Trophoblast cell (in vitro differentiated cells and primary cell): ENCODE measurements at regions not wholly inside any gene's neighbourhood (a gene's known extent, or its start where the extent isn't known, plus 50 kb on each side); places are given as distances from the start of the nearest gene placed in this dataset.

Experiments
- DNase-seq, 2 donors: peaks; one replicate each; pipeline ENCODE4 v3.0.0-alpha.2; 2016
- H2AFZ ChIP-seq: 2 replicates; pipeline ENCODE4 v1.6.1; 2013; ENCODE audit warnings: low read length, moderate library complexity, mild to moderate bottlenecking; ENCODE audit not compliant: insufficient read depth, poor library complexity
- H2AK5ac ChIP-seq: 2 replicates; pipeline ENCODE4 v1.6.1; 2013; ENCODE audit warnings: mild to moderate bottlenecking, low read length
- H2BK120ac ChIP-seq: 2 replicates; pipeline ENCODE4 v1.6.1; 2013; ENCODE audit warnings: low read length, mild to moderate bottlenecking, moderate library complexity; ENCODE audit not compliant: insufficient read depth, poor library complexity
- H2BK12ac ChIP-seq: 2 replicates; pipeline ENCODE4 v1.6.1; 2013; ENCODE audit warnings: mild to moderate bottlenecking, low read length, moderate library complexity
- H2BK5ac ChIP-seq: 2 replicates; pipeline ENCODE4 v1.6.1; 2013; ENCODE audit warnings: low read length, low read depth, moderate library complexity, mild to moderate bottlenecking; ENCODE audit not compliant: poor library complexity
- H3K14ac ChIP-seq: 2 replicates; pipeline ENCODE4 v1.6.1; 2013; ENCODE audit warnings: mild to moderate bottlenecking, low read length
- H3K18ac ChIP-seq: 2 replicates; pipeline ENCODE4 v1.6.1; 2013; ENCODE audit warnings: mild to moderate bottlenecking, low read length
- H3K23ac ChIP-seq: 2 replicates; pipeline ENCODE4 v1.6.1; 2013; ENCODE audit warnings: low read length
- H3K27ac ChIP-seq: 2 replicates; pipeline ENCODE4 v1.5.1; 2013; ENCODE audit warnings: low read depth, mild to moderate bottlenecking, inconsistent platforms, low read length, moderate library complexity
- H3K27me3 ChIP-seq: 2 replicates; pipeline ENCODE4 v1.6.1; 2013; ENCODE audit warnings: inconsistent platforms, mild to moderate bottlenecking, low read length, moderate library complexity; ENCODE audit not compliant: insufficient read depth
- H3K36me3 ChIP-seq, 2 experiments: 1 replicate in 1 of 2; 2 replicates in 1 of 2; pipeline ENCODE4 v1.6.1; 2013; ENCODE audit warnings: low read length in 2 of 2, mild to moderate bottlenecking in 2 of 2, moderate library complexity in 1 of 2; ENCODE audit not compliant: insufficient read depth in 2 of 2, control insufficient read depth in 1 of 2
- H3K4ac ChIP-seq: 2 replicates; pipeline ENCODE4 v1.6.1; 2013; ENCODE audit warnings: low read depth, mild to moderate bottlenecking, low read length, moderate library complexity
- H3K4me1 ChIP-seq, 2 experiments: 1 replicate in 1 of 2; 2 replicates in 1 of 2; pipeline ENCODE4 v1.6.1; 2013; ENCODE audit warnings: low read length in 2 of 2, mild to moderate bottlenecking in 2 of 2, moderate library complexity in 1 of 2; ENCODE audit not compliant: insufficient read depth in 2 of 2, control insufficient read depth in 1 of 2
- H3K4me2 ChIP-seq: 2 replicates; pipeline ENCODE4 v1.6.1; 2013; ENCODE audit warnings: inconsistent platforms, mild to moderate bottlenecking, low read length, moderate library complexity
- H3K4me3 ChIP-seq: 2 replicates; pipeline ENCODE4 v1.5.1; 2013; ENCODE audit warnings: mild to moderate bottlenecking, low read depth, low read length, inconsistent platforms
- H3K79me1 ChIP-seq: one replicate; pipeline ENCODE4 v1.6.1; 2013; ENCODE audit warnings: low read length
- H3K79me2 ChIP-seq: 2 replicates; pipeline ENCODE4 v1.6.1; 2013; ENCODE audit warnings: low read length, mild to moderate bottlenecking; ENCODE audit not compliant: control insufficient read depth, insufficient read depth, poor library complexity
- H3K9ac ChIP-seq: 2 replicates; pipeline ENCODE4 v1.6.1; 2013; ENCODE audit warnings: mild to moderate bottlenecking, low read length
- H3K9me3 ChIP-seq: 2 replicates; pipeline ENCODE4 v1.6.1; 2013; ENCODE audit warnings: low read depth, mild to moderate bottlenecking, control low read depth, inconsistent platforms, low read length; ENCODE audit not compliant: insufficient read depth
- H4K12ac ChIP-seq: 2 replicates; pipeline ENCODE4 v1.6.1; 2013; ENCODE audit warnings: low read depth, mild to moderate bottlenecking, low read length, moderate library complexity
- H4K8ac ChIP-seq: 2 replicates; pipeline ENCODE4 v1.6.1; 2013; ENCODE audit warnings: low read depth, mild to moderate bottlenecking, low read length, moderate library complexity
- H4K91ac ChIP-seq: one replicate; pipeline ENCODE4 v1.6.1; 2013; ENCODE audit warnings: low read depth, mild to moderate bottlenecking, low read length, moderate library complexity
- WGBS: extraction: QIAGEN DNeasy Blood & Tissue Kit; methylation state at CpG from one replicate; pipeline ENCODE4 v1.1.7; 2013; ENCODE audit warnings: missing lambda C conversion rate; ENCODE audit not compliant: insufficient read length, insufficient coverage; ENCODE audit errors: extremely low coverage; 5-methylcytosine and 5-hydroxymethylcytosine counted together

- Histone ChIP-seq H3K4ac (no peak overlapping the region), H4K12ac (no peak overlapping the region), H3K27ac (no peak overlapping the region), H3K9me3 (no peaks in the 10 kb centered on the region), H4K8ac (no peak overlapping the region), H2AK5ac (no peak overlapping the region), H3K4me3 (no peak overlapping the region), H2BK120ac (no peak overlapping the region), H3K4me2 (no peak overlapping the region), H2BK12ac (no peak overlapping the region), H3K36me3 (no peaks in the 10 kb centered on the region), H3K79me2 (no peaks in the 10 kb centered on the region), H3K79me1 (no peaks in the 10 kb centered on the region), H2AFZ (no peak overlapping the region), H3K14ac (no peak overlapping the region), H3K9ac (no peak overlapping the region), H3K4me1 (no peaks in the 10 kb centered on the region), H3K23ac (no peak overlapping the region), H3K18ac (no peak overlapping the region), H2BK5ac (no peak overlapping the region), H3K27me3 (no peaks in the 10 kb centered on the region), H4K91ac (no peak overlapping the region)
- WGBS, result no CpG with 5 or more reads among the region's 5 CpGs
- no peak for DNase-seq
These were observed 268.0 kb downstream of the ANKRD7 start for GRCh38 chr7:118492466-118492865.

DNA sequence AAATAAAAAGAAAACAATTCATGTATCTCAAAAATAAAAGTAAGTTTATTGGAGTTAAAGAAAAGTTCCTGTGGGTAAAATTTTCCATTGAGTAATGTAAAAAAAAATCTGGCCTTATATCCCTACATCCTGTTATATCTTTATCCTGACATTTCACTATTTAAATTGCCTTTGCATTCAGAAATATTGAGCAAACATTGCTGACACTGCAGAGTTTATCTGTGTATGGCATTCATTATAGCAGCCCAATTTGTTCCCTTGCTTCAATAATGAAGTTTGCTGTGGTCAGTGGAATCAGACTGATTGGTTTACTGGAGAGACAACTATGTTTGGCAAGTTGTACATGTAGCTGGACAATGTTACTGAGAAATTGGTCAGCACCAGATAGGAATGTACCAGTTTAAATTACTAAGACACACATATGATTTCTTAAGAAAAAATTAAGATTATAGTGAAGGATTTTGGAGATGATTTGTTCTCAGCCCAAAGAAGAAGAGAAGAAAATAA is 271.7 kb downstream of the ANKRD7 start:
- H3K18ac ChIP-seq, result no peak overlapping the region
- no peak overlapping the region for H2AFZ ChIP-seq
- H3K14ac ChIP-seq, result no peak overlapping the region
- H4K8ac ChIP-seq, result no peak overlapping the region
- no peaks in the 10 kb centered on the region for H3K36me3 ChIP-seq
- no peak overlapping the region for H3K23ac ChIP-seq
- H3K9ac ChIP-seq, result no peak overlapping the region
- H3K27me3 ChIP-seq, result no peaks in the 10 kb centered on the region
- no peaks in the 10 kb centered on the region for H3K9me3 ChIP-seq
- no peak overlapping the region for H4K12ac ChIP-seq
- no peak overlapping the region for H3K4me3 ChIP-seq
- H3K79me2 ChIP-seq, result no peaks in the 10 kb centered on the region
- no peaks in the 10 kb centered on the region for H3K4me1 ChIP-seq
- no peak overlapping the region for H3K4ac ChIP-seq
- H4K91ac ChIP-seq, result no peak overlapping the region
- no peak overlapping the region for H2AK5ac ChIP-seq
- DNase-seq, result no peak
- H2BK12ac ChIP-seq, result no peak overlapping the region
- no peak overlapping the region for H2BK5ac ChIP-seq
- no peak overlapping the region for H3K4me2 ChIP-seq
- H3K79me1 ChIP-seq, result no peaks in the 10 kb centered on the region
- H2BK120ac ChIP-seq, result no peak overlapping the region
- H3K27ac ChIP-seq, result no peak overlapping the region

DNA sequence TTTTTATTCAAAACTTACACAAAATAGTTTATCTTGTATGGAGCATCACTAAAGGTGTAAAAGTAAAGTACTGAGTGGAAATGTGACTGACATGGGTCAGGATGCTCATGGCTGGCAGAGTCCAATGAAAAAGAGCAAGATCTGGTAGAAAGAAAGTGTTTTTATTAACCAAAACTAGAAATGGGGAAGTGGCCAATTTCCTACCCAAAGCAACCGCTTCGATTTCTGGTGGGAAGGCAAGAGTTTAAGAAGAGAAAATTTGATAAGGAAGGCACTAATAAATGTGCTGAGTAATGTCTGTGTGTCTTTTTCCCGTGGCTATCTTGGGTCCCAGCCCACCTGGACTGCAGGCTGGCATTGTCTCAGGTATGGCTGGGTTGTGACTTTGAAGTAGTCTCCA is 277.7 kb downstream of the ANKRD7 start:
- H2BK12ac ChIP-seq, result no peak overlapping the region
- H2AFZ ChIP-seq, result no peak overlapping the region
- H4K8ac ChIP-seq, result no peak overlapping the region
- H3K79me1 ChIP-seq, result no peaks in the 10 kb centered on the region
- H2BK5ac ChIP-seq, result no peak overlapping the region
- H3K9me3 ChIP-seq, result no peaks in the 10 kb centered on the region
- H3K14ac ChIP-seq, result no peak overlapping the region
- H3K27ac ChIP-seq, result no peak overlapping the region
- no peak overlapping the region for H2BK120ac ChIP-seq
- no peaks in the 10 kb centered on the region for H3K36me3 ChIP-seq
- H3K4me1 ChIP-seq, result no peaks in the 10 kb centered on the region
- DNase-seq, result no peak
- H3K4ac ChIP-seq, result no peak overlapping the region
- no peaks in the 10 kb centered on the region for H3K79me2 ChIP-seq
- no peak overlapping the region for H3K4me2 ChIP-seq
- H4K12ac ChIP-seq, result no peak overlapping the region
- H4K91ac ChIP-seq, result no peak overlapping the region
- H2AK5ac ChIP-seq, result no peak overlapping the region
- no peaks in the 10 kb centered on the region for H3K27me3 ChIP-seq
- no CpG with 5 or more reads among the region's 3 CpGs for WGBS
- no peak overlapping the region for H3K9ac ChIP-seq
- no peak overlapping the region for H3K4me3 ChIP-seq
- H3K18ac ChIP-seq, result no peak overlapping the region
- no peak overlapping the region for H3K23ac ChIP-seq

- Histone ChIP-seq H3K27me3 (no peaks in the 10 kb centered on the region), H3K9ac (no peak overlapping the region), H3K4me1 (no peaks in the 10 kb centered on the region), H2BK12ac (no peak overlapping the region), H4K91ac (no peak overlapping the region), H3K79me1 (no peaks in the 10 kb centered on the region), H3K4me2 (no peak overlapping the region), H3K4ac (no peak overlapping the region), H3K36me3 (no peaks in the 10 kb centered on the region), H3K79me2 (no peaks in the 10 kb centered on the region), H4K12ac (no peak overlapping the region), H2BK5ac (no peak overlapping the region), H2BK120ac (no peak overlapping the region), H4K8ac (no peak overlapping the region), H2AK5ac (no peak overlapping the region), H3K27ac (no peak overlapping the region), H3K9me3 (no peaks in the 10 kb centered on the region), H3K18ac (no peak overlapping the region), H3K14ac (no peak overlapping the region), H2AFZ (no peak overlapping the region), H3K23ac (no peak overlapping the region), H3K4me3 (no peak overlapping the region)
- DNase-seq, result no peak
- no CpG with 5 or more reads among the region's 2 CpGs for WGBS
These were observed 286.6 kb downstream of the ANKRD7 start for GRCh38 chr7:118511146-118511545.
